Lower leg skin (tissue), 3 donors: ENCODE measurements at regions not wholly inside any gene's neighbourhood (a gene's known extent, or its start where the extent isn't known, plus 50 kb on each side); places are given as distances from the start of the nearest gene placed in this dataset.

Experiments
- POLR2A ChIP-seq, 2 donors: fragments of 450-650 bp; IDR thresholded peaks; one replicate each; pipeline ENCODE4 v1.6.1; 2016 to 2017; ENCODE audit warnings: antibody characterized with exemption in 2 of 2, mild to moderate bottlenecking in 1 of 2, moderate library complexity in 1 of 2
- TF ChIP-seq, protein P1 (sequence below), 3 donors: fragments of 450-650 bp; IDR thresholded peaks; one replicate each; pipeline ENCODE4 v1.5.1; 2016; ENCODE audit warnings: antibody characterized with exemption in 3 of 3, mild to moderate bottlenecking in 3 of 3, moderate library complexity in 2 of 3

DNA sequence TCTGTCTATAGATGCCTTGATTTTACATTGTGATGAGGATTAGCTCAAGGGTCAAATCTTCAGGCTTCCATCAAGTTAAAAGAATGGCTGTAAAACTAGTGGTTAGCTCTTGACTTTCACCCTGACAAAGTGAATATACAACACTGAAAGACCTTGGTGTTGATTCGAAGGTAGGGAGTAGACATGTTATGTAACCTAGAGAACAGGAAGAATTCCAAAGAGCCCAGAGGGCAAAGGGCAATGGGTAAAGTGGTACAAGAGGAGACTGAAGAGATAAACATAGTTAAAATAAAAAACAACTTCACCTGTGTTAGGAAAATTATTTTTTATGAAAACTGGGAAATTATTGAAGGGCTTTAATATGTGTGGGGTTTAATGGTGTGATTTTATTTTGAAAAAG is 833.2 kb upstream of the KLHL1 start:
- TF ChIP-seq, protein P1, sequence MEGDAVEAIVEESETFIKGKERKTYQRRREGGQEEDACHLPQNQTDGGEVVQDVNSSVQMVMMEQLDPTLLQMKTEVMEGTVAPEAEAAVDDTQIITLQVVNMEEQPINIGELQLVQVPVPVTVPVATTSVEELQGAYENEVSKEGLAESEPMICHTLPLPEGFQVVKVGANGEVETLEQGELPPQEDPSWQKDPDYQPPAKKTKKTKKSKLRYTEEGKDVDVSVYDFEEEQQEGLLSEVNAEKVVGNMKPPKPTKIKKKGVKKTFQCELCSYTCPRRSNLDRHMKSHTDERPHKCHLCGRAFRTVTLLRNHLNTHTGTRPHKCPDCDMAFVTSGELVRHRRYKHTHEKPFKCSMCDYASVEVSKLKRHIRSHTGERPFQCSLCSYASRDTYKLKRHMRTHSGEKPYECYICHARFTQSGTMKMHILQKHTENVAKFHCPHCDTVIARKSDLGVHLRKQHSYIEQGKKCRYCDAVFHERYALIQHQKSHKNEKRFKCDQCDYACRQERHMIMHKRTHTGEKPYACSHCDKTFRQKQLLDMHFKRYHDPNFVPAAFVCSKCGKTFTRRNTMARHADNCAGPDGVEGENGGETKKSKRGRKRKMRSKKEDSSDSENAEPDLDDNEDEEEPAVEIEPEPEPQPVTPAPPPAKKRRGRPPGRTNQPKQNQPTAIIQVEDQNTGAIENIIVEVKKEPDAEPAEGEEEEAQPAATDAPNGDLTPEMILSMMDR (IDR thresholded peaks at IDR 0.05), result no peak
- no peak for TF ChIP-seq POLR2A (IDR thresholded peaks at IDR 0.05)
